NCI-H226 (cell line): ENCODE measurements at regions not wholly inside any gene's neighbourhood (a gene's known extent, or its start where the extent isn't known, plus 50 kb on each side); places are given as distances from the start of the nearest gene placed in this dataset.
A peak's percentile ranks its signal among the peaks of the same experiment; 100 is the strongest.

Experiments
- DNase-seq: peaks from one replicate; pipeline ENCODE4 v3.0.0-alpha.2; 2015

DNA sequence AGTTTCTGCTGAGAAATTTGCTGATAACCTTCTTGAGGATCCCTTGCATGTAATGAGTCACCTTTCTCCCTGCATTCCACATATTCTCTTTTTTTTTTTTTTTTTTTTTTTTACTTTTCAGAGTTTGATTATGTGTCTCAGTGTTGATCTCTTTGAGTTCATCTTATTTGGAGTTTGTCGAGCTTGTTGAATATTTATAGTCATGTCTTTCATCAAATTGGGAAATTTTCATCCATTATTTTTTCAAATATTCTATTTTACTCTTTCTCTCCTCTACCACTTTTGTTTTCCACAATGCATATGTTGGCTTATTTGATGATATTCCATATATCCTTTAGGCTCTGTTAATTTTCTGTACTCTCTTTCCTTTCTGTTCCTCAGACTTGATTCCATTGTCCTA is 136.1 kb downstream of the MAD2L1 start:
- peak; percentile 73 for DNase-seq

DNA sequence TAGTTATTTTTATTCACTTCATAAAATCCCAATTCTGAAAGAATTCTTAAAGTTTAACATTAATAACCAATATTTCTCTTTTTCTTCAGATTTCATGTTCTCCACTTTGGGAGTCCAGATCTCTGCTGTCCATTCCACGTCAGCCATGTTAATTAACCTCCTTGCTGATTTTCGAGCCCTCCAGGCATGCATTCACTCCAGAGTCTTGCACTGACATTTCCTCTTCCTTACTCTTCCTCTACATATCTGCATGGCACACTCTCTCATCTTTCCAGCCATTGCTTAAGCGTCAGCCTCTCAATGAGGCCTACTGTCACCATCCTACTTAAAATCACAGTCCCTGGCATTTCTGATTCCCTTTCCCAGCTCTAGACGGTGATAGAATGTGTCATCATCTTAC is 144.8 kb downstream of the MAD2L1 start:
- no peak for DNase-seq

DNA sequence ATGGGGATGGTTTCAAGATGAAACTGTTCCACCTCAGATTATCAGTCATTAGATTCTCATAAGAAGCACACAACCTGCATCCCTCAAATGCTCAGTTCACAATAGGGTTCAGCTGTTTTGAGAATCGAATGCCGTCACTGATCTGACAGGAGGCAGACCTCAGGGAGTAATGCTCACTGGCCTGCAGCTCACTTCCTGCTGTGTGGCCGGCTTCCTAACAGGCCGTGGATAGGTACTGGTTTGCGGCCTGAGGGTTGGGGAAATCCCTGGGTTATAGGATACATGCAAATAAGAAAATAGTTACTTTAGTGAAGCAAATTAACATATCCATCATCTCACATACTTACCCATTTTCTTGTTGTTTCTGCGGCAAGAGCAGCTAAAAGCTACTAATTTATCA is 160.4 kb downstream of the MAD2L1 start:
- no peak for DNase-seq

DNA sequence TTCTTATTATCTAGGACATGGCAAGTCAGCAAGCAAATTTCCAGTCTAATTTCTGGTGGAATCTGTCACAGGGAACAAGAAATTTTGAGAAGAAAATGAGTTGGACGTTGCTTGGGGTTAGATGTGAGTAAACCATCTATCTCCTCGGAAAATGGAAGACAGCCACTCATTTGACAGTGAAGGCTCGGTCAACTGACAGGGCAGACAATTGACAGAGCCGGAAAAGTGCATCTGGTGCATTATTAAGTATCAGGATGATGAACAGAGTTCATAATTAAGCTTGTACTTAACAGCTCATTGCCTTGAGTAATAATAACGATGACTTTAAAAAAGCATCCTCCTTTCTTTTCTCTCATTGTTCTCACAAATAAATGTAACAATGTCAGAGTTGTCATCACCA is 168.4 kb downstream of the MAD2L1 start:
- DNase-seq: no peak

DNA sequence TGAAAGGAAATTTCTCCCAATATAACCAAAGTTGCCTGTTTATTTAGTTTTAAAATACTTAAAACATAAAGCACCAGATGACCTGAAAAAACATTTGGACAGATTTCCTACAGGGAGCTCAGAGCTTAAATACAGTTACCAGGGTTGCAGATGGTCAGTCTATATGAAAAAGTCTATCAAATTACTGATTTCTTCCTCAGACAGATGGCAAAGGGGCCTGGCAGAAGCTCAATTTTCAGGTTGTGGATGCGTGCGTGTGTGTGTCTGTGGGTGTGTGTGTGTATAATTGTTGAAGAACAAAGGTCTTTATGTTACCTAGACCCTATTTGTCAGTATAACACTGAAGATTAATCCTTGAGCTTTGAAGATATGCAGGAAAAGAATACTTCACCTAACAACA is 169.4 kb downstream of the MAD2L1 start:
- no peak for DNase-seq

DNA sequence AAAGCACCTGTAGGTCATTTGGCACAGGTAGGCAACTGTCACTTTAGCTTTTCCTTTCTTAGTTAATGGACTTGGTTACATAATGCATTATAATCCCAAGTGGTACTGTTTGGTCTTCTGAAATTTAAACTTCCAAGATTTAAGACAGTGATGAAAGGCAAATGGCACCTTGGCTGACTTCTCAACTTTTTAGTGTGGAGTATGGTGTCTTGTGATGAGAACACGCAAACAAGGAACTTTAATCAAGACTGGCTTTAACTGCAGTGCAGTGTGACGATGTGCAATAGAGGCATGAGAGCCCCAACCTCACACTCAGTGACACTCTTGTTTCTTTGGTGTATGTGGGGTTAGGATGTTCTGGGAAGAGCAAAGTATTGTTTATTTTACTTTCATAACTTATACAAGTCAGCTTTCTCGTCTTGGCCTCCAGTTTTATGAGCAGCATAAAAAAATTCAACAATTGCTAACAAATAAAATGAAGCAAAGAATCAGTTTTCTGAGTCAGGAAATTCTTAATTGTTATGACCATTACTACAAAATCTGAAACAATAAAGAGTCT is 171.9 kb downstream of the MAD2L1 start:
- no peak for DNase-seq

DNA sequence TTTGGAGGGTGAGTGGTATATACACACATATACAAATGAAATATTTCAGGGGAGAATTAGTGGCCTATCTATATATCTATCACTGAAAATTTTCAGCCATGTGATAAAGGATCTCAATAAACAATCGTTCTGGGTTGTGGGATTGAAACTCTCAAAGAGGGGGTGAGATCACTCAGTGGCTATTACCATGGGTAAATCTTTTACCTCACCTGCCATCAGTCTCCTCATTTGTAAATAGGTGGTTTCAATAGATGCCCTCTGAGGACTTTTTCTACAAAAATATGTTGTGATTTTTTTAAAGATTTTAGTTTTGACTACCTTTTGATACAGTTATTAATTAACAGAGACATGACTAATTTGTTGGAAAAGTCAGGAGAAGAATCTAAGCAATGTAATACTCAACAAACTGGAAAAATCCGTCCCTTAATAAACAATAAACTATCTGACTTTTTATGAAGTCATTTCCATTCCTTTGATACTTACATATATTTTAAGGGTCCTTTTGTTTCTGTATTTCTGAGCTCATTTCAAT is 192.8 kb downstream of the MAD2L1 start:
- DNase-seq: no peak

DNA sequence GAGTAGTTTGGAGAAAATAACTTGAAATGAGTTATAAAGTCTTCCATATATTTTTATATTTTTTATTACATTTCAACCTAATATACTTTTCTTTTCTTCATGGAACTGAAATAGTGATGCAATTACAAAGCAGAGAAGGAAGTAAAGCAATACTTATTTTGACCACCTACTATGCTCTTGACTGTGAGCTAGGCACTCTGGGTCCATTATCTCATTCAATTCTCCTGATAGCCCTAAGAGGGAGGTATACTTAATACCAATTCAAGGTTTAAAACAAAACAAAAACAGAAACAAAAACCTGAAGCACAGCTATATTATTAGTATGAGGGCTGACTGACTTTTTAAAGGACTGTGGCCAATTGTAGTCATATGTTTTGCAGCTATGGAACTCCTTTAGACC is 193.5 kb downstream of the MAD2L1 start:
- DNase-seq: no peak

DNA sequence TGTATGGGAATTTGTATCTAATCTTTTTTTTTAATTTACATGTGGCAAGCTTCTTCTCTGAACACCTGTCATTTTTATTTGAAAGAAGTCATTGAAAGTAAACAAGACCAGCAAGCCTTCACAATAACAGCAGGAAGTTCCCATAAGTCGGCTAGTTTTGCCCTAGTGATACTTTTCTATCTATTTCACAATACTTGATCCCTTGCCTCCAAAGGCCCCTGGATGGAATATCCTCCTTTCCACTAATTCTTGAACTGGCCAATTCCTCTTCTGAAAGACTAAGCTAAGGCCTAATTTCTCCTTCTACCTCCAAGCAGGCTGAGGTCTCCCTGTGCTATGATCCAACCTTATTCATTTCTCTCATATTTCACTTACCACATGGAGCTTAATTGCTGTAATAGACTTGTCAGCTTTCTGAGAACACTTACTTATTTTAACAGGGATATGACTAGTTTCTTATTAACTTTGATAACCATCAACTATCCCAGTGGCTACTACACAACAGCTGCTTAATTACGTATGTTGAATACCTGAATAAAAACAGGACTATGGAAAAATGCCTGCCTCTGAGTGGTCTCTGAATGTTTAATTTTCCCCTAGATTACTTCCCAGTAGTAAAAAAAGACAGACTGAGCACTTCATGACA is 194.2 kb downstream of the MAD2L1 start:
- DNase-seq: no peak

DNA sequence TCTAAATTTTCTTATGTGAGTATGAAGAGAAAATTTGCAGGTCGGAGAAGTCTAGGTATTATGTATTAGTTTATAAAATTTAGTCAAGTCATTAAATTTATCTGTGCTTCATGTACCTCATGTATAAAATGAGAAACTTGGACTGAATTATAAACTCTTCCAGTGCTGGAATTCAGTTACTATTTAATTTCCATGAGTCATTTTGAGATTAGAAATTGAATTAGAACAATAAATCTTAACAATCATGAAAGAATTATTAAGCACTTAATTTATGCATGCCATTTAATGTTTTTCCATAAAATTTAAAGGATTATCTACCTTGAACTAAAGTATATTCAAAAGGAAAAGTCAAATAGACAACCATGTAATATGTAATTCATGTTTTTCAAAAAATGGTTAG is 195.8 kb downstream of the MAD2L1 start:
- DNase-seq: no peak

DNA sequence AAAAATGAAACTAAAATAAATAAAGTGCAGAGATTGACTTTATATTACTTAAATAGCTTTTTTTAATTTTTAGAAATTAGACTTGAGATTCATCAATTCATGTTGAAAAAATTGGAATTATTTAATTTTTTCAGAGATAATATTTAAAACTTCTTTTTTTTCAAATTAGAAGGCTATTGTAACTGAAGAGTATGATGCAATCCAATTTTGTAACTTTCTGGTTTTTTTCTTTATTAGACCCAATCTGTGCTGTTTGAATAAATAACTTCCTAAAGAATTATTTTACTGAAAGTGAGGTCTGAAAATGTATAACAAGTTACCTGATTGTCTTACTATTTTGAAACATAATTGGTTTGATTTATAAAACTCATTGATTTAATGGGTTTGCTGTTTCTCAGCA is 200.9 kb downstream of the MAD2L1 start:
- DNase-seq: no peak

DNA sequence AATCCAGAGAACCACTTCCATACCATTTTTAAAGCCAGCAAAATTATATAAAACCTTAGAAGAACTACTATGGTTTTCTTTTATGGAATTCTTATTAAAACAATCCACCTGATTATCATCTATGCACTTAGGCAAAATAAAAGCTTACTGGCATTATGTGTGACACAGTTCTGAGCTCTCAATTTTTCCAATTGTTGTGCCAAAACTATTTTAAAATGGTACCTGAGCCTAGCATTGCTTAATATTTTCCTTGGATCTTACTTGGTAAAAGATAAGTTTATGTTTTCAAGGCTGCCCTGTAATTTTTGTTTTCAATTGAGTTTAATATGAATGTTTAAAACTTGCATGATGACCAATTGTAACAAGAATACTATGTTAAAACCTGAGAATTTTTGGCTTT is 201.3 kb downstream of the MAD2L1 start:
- no peak for DNase-seq

DNA sequence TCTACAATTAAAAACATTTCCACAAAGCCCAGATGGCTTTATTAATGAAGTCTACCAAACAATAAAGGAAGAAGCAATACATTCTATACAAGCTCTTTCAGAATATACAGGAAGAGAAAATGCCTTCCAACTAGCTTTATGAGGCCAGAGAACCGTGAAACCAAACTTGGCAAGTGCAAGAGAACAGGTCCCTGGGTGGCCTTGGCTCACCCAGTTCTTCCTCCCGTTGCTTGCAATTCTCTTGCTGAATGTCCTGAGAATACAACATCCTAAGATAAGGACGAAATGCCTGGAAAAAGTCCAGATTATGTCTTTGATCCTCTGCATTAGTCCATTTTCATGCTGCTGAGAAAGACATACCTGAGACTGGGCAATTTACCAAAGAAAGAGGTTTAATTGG is 204.9 kb downstream of the MAD2L1 start:
- peak; percentile 21 for DNase-seq

DNA sequence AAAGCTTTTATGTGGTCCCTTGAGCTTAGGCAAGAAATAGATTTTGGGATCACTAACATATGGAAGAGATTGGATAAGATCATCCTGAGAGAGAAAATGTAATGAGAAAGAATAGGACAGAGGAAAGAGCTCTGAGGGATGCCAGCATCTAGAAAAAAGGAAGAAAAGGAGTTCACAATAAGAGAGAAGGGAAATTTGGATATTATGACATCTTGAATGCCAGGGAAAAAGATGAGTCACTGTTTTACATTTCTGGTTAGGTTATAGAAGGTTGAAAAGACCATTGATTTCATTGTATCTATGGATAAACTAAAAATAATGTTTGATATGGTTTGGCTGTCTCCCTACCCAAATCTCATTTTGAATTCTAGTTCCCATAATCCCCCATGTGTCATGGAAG is 208.5 kb downstream of the MAD2L1 start:
- no peak for DNase-seq

DNA sequence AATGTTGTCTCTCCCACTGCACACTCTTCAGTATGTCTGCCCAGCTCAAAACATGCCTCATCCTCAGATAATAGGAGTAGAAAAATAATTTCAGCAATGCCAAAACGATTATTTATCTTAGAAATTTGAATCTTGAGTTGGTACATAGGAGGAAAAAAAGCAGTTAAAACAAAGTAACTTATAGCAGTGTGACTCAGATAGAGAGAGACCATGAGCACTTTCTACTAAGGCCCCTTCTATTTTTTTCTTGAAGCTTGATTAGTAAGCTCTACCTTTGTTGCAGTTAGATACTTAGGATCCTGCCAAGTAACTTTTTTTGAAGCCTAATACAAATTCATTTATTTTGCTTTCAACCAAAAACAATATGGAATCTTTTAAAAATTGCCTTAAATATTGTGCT is 212.3 kb downstream of the MAD2L1 start:
- DNase-seq: no peak

DNA sequence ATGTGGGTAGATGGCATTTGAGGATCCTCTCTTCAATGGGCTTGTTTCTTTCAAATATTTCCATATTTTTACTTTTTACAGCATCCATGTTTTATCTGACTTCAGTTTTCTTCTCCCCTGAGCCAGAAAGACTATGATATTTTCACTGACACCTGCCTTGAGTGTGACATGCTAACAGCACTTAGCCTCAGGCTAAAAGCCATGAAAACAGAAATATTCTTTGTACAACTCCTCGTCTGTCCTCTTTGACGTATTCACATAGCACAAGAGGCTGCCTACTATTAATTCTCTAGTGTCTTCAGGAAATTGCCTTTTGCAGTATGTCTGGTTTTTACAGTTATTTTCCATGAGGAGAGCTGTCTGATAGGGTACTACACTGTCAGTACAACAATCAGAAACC is 215.0 kb downstream of the MAD2L1 start:
- no peak for DNase-seq

DNA sequence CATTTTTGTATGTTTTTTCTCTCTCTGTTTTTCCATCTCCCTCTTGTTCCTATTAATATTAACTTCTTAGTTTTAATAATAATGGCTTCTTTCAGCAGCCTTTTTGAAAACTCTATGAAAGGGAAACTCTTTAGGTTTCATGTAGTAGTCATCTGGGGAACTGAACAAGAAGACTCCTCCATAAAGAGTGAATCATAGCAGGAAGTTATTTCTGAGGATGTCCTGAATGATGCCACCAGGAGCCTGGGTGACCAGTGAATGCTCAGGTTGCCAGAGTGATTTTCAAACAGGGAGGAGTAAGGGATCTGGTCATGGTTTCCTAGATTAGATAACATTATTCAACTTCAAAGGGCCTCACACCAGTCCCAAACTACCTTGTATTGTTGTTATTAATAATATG is 212.8 kb upstream of the PDE5A start:
- DNase-seq: peak; percentile 35

DNA sequence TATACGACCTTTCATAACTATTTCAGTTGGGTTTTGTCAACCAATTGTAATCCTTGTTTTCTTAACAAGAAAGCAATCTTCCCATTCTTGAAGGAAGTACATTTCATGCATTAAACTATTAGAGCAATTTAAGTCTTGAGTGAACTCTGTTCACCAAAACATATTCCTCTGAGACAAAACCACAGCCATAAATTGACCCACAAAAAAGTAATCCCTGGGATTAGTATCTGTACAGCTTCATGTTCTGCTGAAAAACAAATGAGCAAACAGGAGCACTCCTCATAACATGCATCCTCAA is 207.0 kb upstream of the PDE5A start:
- no peak for DNase-seq

DNA sequence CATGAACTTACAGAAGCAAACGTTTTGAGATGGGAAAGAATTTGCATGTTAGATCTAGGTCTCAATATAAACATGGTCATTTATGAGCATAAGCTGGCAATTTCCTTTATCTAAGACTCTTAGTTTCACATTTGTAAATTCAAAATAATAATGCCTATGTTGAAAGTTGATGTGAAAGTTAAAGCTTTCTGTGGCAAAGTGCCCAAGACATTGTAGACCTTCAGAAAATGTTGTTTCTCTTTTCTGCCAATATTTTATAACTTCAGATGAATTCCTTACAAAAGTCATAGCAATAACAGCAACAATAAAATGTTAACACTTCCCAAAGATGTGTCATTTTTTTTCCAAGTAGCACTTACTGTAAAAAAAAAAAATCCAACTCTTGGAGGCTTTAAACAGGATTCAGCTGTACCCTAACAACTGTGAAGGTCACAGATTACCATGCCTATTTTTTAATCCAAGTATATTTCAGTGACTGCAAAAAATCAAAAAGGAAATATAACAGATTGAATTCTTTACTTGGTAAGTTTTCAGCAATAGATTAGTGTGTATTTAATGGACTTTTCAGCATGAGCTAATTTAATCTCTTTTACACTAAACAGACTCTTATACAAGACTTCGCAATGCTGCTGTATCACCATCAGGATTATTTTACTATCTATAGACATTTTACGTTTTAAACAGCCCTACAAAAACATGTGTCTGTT is 206.5 kb upstream of the PDE5A start:
- DNase-seq: no peak

DNA sequence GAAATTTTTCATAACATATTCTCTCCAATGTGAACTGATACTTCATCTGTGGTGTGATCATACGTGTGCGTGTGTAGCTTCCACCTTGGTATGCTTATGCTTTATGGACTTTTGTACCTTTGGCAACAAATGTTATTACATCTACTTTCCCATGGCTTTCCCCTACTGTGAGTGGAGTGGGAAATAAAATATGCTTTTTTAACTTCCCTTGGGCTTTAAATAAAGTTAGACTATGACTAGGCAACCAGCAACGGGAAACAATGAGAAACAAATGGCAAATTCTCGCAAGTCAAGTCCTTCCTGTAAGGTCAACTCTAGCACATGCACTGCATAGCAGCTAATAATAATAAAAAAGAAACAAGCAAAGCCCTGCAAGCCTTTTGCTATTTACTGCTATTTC is 205.0 kb upstream of the PDE5A start:
- DNase-seq: no peak

DNA sequence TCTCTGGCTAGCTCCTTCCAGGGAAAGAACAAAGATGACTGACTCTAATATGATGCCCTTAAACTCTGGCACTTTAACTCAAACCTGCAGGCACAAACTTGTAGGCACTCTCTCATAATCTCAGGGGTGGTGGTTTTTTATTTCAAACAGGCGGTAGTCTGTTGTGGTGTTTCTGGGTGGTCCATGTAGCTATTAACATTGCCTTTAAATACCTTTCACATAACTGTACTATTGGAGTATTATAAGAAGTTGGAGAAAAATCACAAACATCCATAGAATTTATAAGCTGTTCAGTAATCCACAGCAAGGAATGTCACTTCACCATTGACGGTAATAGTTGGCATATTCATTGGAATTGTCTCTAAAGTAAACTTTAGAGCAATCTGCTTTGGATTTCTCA is 204.2 kb upstream of the PDE5A start:
- DNase-seq: no peak

DNA sequence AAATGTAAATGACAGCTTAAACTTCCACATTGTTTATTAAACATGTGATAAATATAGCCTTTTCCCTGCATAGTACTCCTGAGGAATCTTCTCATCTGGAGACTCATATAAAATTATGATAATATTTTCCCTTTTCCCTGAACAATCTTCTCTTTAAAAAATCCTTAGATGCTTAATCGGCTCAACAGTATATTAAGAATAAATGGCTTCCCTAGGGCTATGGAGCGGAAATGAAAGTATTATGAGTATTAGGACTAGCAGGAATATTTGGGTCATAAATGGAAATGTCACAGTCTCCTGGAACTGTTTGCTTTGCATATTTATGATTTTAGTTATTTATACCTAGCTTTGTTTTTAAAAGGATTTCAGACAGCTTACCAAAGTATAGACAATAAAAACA is 200.7 kb upstream of the PDE5A start:
- DNase-seq: no peak

DNA sequence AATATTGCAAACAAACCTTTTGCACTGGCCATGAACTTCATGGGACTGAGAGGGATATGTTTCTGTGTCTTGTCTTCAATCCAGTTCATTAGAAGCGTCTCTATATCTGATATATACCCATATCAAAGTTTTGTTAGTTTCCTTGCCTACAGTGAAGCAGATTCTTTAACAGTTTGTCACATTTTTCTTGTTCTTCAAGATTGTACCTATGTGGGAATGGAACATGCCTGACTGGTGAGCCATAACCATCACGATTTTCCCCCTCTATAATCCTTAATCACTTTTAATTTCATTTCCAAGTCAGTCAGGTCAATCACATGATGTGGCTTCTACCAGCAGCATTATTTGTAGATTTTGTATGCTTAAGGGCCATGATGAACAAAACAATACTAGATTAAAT is 197.1 kb upstream of the PDE5A start:
- DNase-seq: no peak

DNA sequence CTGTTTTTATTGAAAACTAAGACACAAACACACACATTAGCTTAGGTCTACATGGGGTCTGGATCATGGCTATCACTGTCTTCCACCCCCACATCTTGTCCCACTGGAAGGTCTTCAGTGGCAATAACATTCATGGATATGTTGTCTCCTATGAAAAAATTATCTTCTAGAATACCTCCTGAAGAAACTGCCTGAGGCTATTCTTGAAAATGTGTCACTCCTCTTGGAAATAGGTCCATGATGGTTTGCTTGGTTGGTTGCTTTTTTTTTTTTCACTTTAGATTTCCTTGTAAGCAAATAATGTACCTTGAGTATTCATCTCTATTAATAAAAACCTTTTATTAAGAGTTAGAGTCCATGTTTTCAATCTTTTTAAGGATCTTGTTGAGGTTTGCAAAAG is 195.3 kb upstream of the PDE5A start:
- DNase-seq: no peak

DNA sequence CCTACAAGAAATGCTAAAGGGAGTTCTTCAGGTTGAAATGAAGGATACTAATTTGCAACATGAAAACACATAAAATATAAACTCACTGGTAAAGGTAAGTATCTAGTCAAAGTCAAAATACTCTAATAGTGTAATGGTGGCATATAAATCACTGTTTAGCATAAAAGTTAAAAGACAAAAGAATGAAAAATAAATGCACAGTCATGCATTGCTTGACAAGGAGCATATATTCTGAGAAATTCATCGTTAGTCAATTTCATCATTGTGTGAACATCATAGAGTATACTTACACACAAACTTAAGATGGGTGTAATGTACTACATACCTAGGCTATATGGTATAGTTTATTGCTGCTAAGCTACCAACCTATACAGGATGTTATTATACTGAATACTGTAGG is 194.4 kb upstream of the PDE5A start:
- no peak for DNase-seq
